ENCODE measurements at regions not wholly inside any gene's neighbourhood (a gene's known extent, or its start where the extent isn't known, plus 50 kb on each side); places are given as distances from the start of the nearest gene placed in this dataset.

DNA sequence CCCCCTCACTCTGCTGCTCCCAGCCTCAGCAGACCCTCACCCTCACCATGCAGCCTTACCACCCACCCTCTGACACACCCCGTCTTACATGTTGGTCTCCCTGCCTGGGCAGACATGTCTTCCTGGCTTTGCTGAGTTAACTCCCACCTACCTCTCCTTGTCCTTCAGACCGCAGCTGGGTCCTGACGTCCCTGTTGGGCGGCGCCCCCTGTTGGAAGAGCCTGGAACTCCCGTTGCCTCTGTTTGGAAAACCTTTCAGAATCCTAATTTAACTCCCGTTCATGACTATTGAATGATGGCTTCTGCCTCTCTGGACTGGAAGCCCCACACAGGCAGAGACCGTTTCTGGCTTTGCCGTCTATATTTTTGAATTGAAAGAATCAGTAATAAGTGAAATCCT lies 245.1 kb downstream of the MYLK4 start:
- DNase-seq (ENCODE audit: low read depth in 2 of 3, low spot score in 2 of 3) = no peak

DNA sequence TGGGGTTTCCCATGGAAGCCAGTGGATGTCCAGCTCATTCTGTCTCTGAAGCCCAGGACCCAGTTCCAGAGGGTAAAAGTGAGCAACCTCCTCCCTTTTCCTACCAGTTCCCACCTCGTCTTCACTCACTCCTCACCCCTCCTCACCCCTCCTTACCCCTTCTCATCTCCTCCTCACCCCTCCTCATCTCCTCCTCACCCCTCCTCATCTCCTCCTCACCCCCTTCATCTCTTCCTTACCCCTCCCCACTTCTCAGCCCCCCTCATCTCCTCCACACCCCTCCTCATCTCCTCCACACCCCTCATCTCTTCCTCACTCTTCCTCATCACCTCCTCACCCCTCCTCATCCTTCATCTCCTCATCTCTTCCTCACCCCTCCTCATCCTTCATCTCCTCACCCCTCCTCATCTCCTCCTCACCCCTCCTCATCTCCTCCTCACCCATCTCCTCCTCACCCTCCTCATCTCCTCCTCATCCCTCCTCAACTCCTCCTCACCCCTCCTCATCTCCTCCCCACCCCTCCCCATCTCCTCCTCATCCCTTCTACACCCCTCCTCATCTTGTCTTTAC lies 246.1 kb downstream of the MYLK4 start:
- DNase-seq (ENCODE audit: low read depth in 2 of 3, low spot score in 2 of 3) = no peak

DNA sequence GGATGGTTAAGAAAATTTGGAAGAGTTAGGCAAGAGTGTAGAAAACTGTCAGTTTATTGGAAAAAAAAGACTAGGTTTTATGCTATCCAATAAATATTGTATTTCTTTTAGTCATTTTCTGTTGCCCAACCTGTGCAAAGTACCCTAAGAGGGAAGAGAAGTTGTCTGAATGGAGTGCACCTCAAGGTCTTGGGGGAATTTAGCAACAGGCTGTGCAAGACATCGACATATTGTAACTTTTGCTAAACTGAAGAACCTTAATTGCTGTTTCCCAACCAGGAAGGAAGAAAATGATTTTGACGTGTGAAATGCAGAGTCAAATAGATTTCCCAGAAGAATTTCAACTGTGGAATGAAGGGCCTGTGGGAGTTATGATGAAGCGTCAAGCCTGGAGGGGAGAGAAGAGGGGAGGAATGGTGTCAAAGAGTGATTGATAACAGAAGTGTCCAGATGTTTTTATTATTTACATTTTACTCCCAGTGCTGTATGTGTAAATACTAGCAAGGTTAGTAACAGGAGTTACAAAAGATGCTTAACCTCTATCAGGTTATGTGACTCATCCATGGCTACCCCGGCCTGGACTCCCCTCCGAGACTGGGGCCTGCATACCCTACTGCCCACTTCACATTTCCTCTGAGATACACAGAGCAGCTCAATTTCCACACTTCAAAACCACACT lies 246.8 kb downstream of the MYLK4 start:
- DNase-seq (ENCODE audit: low read depth in 2 of 3, low spot score in 2 of 3) = no peak

DNA sequence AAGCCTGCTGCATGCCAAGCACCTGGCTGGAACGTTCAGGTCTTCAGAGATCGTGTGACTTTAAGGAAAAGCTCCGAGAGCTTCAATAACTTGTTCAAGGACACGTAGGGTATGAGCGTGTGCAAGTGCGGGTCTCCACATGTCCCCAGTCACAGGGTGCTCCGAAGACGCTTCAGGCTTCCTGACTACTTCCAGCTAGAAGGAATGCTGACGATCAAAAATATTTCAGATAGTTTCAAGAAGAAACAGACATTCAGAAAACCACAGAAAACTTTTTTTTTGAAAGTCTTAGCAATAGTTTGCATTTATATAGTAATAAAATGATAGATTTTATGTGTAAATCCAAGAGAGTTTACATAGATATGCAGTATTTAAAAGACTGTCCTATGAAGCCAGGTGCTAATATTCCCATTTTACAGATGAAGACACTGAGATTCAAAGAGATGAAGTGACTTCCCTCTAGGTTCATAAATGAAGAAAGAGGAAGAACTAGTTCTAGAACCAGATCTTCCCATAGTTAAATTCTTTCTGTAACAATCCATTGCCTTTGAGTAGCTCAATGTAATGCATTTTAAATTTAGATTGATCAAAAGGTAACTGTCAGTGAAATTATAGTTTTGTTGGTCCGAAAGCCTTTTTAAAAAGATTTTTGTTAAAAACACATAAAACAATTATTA lies 247.6 kb downstream of the MYLK4 start:
- no peak for DNase-seq (ENCODE audit: low read depth in 2 of 3, low spot score in 2 of 3)

DNA sequence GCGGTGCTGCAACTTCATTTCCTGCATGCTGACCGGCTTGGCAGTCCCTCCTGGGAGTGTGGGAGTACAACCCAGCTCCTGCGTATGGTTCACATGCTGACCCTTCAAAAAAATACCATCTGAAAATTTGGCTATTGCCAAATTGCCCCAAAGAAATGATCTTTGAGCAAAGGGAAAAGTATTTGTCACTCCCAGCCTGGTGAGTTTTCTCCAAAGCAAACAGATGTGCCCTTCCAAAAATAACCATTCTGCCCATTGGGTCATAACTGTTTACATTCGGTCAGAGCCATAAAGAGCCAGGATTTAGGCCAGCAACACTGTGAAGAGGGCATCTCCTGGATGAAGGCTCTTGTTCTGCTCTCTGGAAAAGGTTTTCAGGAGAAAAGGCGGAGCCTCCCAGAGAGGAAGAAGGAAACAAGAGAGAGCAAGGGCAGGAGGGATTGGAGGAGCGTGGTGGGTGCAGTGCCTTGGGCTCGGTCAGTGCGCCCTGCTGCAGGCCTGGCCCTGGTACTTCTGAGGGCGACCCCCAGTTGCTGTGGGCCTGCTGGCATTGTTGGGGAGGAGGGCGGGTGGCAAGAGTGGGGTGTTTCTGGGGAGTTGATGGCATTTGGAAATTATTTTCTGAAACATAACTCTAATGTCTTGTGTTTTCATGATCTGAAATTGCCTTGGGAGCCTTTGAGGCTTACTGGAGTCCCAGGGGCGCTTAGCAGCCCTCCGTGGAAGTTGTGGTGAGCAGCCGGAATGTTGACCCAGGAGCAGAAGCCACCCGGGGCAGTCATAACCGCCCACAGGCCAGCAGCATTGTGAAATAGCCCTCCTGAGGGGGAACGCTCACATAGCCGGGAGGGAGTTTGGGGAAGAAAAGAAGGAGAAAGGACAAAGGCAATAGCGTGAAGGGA lies 248.4 kb downstream of the MYLK4 start:
- DNase-seq (ENCODE audit: low read depth in 2 of 3, low spot score in 2 of 3) = no peak

DNA sequence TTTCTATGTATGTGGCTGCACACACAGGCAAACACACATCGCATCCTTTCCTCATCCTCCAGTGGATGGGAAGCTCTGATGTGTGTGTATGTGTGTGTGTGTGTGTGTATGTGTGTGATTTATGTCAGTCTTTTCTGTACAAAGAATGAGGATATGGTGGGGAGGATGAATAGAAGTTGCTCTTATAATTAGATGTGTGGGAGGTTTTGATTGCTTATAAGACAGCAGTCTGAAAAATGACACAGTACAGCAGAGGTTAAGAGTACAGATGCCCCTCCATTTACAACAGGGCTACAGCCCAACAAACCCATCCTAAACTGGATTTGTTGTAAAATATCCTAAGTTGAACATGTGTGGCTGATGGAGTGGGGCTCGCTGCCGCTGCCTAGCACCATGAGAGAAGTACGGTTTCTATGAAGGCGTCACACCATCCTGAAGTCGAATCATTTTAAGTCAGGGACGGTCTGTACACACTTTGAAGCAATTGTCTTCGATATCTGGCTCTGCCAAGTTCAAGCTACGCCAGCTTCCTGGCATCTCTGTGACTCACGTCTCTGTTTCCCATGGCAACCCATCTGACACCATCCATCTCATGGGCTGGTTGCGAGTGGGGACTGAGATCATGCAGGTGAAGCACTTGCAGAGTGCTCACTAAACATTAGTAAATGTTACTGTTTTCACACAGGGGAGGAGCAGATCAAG lies 252.6 kb downstream of the MYLK4 start:
- DNase-seq (ENCODE audit: low read depth in 2 of 3, low spot score in 2 of 3) = no peak

DNA sequence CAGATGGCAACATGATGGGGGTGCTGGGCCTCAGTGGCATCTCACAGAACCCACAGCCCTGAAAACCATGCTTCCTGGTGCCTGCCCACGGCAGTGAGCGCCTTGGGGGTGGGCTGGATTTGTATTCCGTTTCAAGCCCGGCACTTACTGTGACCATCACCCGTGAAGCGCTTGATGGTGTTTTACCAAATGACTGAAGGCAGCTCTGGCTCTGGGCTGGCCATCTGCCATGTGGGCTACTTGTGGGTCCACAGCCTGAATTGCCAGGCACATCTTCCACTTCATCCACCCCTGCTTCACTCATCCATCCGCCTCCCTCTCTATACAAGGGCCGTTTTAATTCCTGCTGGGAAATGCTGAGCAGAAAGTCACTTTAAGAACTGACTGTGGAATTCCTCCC lies 250.9 kb upstream of the GMDS start:
- no peak for DNase-seq (ENCODE audit: low read depth in 2 of 3, low spot score in 2 of 3)

DNA sequence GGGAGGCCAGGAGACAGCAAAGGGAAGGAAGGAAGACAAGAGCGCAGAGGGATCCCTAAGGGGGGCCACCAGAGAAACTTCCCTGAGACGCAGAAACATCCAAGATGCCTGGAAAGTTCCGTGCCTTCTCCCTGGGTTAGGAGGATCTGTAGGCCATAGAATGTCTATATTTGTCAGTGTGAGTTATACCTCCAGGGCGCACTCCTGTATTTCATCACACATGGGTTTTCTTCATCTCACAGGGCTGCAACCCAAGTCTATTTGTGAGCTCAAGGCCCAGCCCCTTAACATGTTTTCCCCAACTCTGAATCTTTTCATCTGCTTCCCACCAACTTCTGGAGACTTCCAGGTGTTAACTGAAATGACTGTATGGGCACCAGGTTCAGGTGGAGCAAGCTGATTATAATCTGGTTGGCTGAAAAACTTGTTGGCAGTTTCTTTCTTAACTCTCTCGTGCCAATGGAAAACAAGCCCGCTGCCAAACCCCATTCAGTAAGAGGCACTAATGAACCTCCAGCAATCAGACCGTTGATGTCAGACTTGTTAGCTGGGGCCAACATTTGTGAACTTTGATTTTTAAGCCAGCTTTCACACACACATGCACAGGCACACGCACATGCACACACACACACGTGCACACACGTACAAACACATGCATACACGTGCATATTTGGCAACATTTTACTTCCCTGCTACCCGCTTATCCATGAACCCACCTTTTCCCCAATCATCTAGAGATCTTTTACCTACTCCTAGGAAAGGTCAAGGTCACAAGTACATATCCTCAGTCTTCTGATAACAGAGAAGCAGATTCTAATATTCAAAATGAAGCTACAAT lies 247.5 kb upstream of the GMDS start:
- no peak for DNase-seq (ENCODE audit: low read depth in 2 of 3, low spot score in 2 of 3)

DNA sequence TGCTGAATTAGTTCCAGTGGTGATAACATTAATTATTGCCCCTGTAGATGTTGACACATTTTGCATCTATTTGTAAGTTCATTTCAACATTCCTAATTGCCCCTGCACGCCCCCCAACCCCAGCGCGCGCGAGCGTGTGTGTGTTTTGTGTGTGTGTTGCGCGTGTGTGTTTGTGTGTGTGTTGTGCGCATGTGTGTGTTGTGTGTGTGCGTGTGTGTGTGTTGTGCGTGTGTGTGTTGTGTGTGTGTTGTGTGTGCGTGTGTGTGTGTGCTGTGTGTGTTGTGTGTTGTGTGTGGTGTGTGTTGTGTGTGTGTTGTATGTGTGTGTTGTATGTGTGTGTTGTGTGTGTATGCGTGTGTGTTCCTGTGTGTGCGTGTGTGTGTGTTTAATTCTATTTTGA lies 245.7 kb upstream of the GMDS start:
- DNase-seq (ENCODE audit: low read depth in 2 of 3, low spot score in 2 of 3) = no peak

DNA sequence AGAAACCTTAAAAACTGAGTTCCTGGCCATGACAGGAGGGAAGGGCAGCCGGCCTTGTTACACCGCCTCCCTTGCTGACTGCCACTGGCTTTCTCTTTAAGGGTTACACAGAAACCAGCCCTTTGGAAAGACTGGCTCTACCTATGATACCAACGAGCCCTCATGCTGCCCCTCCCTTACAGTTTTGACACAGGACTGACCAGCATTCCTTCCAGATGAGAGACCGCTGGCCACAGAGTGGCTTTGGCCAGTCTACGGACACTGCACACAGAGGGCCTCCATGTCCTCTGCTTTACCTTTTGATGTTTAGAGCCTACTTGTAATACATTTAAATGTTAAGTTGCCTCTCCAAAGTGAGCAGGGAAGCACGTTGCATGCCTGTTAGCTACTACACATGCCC lies 243.2 kb upstream of the GMDS start:
- DNase-seq (ENCODE audit: low read depth in 2 of 3, low spot score in 2 of 3) = no peak

DNA sequence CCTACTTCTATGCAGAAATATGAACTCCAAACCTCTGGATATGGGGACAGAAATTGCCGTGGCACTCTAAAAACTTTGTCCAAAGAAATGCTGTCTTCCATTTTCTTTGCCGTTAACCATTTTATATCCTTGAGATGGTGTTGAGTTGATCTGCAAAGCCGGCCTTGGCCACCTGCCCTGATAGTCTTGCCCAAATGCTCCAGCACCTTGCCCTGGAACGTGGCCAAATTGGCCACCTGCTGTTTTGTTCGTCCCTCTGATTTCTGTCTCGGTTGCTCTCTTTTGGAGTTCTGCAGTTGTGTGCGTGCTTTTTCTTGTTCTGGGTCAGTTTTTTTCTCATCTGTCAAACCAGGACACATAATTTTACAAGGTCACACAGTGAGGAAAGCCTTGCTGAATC lies 239.7 kb upstream of the GMDS start:
- no peak for DNase-seq (ENCODE audit: low read depth in 2 of 3, low spot score in 2 of 3)

DNA sequence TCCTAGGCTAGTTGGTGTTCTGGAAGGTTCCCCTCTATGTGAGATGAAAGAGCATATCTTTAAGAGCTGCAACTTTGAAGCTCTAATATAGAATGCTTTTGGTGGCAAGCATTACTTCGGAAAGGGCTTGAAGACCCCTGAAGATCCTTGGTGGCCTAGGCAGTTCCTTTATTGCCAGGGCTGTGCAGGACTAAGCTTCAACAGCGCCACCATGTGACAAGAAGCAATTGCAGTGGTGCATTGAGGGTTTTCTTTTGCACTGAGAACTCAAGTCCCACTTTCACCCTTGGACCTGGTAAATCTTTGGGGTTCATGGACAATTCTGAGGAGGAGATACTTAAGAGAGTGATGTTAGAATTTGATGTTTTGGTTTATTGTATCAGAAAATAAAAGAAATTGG lies 237.4 kb upstream of the GMDS start:
- no peak for DNase-seq (ENCODE audit: low read depth in 2 of 3, low spot score in 2 of 3)

DNA sequence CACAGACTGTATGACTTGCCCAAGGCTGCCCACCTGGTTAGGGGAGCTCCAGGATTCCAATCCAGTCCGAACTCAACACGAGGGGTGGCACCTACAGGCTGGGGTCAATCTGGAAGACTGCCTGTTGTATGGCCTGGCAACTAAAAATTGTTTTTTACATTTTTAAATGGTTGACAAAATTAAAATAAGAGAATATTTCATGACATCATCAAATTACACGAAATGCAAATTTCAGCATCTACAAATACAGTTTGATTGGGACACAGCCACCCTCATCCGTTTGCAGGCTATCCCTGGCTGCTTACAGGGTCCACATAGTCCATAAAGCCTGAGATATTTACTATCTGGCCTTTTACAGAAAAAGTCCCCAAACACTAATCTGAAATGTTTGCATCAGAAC lies 235.9 kb upstream of the GMDS start:
- DNase-seq (ENCODE audit: low read depth in 2 of 3, low spot score in 2 of 3) = no peak

DNA sequence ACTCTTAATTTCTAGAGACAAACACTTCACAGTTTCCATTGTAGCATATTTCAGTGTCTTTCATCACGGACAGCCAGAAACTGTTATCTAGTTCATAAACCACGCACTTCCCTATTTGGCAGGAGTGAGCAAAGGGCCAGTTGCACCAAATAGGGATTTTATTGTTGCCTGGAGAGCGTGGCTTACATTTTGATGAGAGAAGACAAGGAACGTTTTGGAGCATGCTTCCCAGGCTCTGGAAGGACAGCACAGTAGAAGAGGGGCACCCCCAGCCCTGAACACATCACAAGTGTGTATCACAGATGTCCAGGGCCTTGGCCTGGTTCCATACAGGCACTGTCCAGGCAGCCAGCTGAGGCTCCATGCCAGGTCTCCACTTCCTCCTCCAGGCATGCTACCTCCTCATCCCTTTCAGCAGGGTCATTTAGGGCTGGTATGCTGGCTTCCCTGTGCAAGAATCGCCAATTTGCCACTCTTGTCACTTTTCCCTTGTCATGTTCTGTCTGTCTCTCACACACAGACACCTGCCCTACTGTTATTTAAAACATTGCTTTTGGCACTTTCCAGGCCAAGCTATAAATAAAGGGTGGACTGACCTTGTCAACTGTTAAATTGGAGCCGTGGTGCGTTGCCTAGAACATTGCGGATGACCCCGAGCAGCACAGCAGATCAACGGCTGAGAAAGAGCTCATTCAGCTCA lies 235.0 kb upstream of the GMDS start:
- peak in 1 of 3 donors; percentile 51 for DNase-seq (ENCODE audit: low read depth in 2 of 3, low spot score in 2 of 3)

DNA sequence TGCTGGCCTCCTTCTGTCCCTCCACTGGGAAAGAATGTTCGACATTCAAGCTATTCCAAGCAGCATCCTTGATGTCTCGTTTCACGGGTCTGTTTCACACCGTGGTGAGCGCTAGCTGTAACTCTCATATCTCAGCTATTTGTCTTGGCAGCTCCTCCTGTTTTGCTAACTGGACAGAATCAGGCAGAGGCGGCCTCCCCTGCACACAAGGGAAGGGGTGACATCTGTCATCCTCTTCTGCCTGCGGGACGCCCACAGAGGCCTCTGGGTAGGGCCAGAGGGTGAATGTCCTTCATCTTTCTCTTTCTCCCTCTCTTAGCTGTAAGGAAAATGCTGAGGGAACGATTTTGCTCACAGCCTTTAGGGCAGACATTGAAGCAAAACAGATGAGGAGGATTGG lies 232.8 kb upstream of the GMDS start:
- no peak for DNase-seq (ENCODE audit: low read depth in 2 of 3, low spot score in 2 of 3)

DNA sequence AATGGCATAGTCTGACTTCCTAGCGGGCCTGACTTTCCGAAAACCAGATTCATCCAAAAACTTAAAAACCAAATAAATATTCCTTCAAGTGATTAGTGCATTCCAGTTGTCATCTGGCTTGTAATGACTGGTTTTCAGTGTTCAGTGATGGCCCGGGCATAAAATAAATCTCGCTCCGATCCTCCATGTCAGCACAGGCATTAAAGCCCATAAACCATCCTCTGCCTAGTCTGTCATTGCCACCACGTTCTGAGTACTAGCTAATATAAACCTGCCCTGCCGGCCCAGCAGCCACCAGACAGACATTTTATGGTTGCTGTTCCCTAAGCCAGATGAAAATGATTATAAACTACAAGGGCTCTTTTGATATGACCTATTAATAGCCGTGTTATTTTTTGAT lies 232.3 kb upstream of the GMDS start:
- no peak for DNase-seq (ENCODE audit: low read depth in 2 of 3, low spot score in 2 of 3)

DNA sequence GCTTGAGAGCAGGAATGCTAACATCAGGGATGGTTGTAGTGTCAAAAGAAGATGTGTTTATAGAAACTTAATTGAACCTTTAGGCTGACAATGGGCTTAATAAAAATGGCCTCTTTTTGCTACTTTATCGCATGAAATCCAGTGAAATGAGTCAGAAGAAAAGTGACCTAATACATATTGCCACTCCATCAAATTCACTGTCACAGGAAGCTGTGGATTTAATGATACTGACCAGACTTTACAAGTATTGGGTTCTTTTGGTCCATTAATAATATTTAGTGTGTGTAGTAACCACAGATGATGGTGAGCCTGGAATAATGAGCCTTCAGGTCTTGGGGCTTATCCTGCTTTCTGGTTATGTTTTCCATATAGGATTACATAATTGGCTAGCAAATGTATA lies 231.8 kb upstream of the GMDS start:
- no peak for DNase-seq (ENCODE audit: low read depth in 2 of 3, low spot score in 2 of 3)

DNA sequence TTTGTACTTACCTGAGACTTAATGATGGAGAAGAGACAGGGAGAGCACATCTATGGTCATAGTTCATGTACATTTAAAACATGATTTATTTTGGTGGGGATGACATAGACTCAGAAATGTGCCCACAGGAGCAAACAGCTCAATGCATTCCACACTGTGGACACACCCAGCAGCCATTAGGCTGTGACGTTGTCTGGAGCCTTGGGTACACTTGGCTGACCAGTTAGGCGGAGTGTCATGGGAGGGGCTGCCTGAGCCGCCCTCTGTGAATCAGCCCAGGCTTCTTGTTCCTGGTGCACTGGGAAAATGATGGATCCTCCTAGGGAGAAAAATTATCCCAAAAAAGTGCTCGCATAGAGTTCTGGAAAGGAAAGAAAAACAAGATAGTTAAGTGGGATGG lies 231.0 kb upstream of the GMDS start:
- no peak for DNase-seq (ENCODE audit: low read depth in 2 of 3, low spot score in 2 of 3)

DNA sequence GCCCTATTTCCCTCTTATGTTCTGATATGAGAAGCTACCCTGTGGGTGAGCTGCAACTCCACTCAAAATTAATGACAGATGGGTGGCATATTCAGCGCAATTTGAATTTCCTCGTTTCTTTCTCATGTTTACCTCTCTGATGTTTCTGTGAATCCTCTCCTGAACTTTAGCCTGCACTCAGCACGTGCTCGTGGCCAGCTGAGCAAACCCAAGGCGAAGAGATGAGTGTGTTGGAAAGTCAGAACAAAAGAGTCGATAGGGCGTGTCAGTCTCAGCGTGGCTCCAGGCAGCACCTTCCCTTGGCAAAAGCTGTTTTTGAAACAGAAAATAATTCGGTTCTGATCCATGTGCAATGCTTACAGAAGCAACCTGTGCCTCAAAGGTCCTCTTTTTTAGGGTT lies 226.1 kb upstream of the GMDS start:
- no peak for DNase-seq (ENCODE audit: low read depth in 2 of 3, low spot score in 2 of 3)

All from hematopoietic multipotent progenitor cell (in vitro differentiated cells).